KMS-11 (cell line): ENCODE measurements at regions not wholly inside any gene's neighbourhood (a gene's known extent, or its start where the extent isn't known, plus 50 kb on each side); places are given as distances from the start of the nearest gene placed in this dataset.

Experiments used
- H2AFZ ChIP-seq: fragments of 200-600 bp; sonication (generic); 2 replicates; pipeline ENCODE4 v1.6.1; 2016; ENCODE audit warnings: antibody characterized with exemption, mixed run types, low read depth
- H3K27ac ChIP-seq: fragments of 200-600 bp; sonication (generic); 2 replicates; pipeline ENCODE4 v1.6.1; 2016; ENCODE audit warnings: mild to moderate bottlenecking, mixed run types
- H3K27me3 ChIP-seq: fragments of 200-600 bp; sonication (generic); 2 replicates; pipeline ENCODE4 v1.6.1; 2017; ENCODE audit warnings: mild to moderate bottlenecking, low read depth, mixed run types, moderate library complexity; ENCODE audit not compliant: insufficient read depth
- H3K36me3 ChIP-seq: fragments of 200-600 bp; sonication (generic); 2 replicates; pipeline ENCODE4 v1.6.1; 2017; ENCODE audit warnings: mild to moderate bottlenecking, mixed run types; ENCODE audit not compliant: insufficient read depth
- H3K4me1 ChIP-seq: fragments of 200-600 bp; sonication (generic); 2 replicates; pipeline ENCODE4 v1.6.1; 2016; ENCODE audit warnings: mild to moderate bottlenecking, low read depth, mixed run types; ENCODE audit not compliant: poor library complexity, severe bottlenecking
- H3K4me2 ChIP-seq: fragments of 200-600 bp; sonication (generic); 2 replicates; pipeline ENCODE4 v1.7.0; 2016; ENCODE audit warnings: mild to moderate bottlenecking, mixed run types
- H3K4me3 ChIP-seq: fragments of 200-600 bp; sonication (generic); IDR thresholded peaks from 2 replicates; pipeline ENCODE4 v1.6.1; 2017; ENCODE audit warnings: low read depth, low read length, mixed read lengths; ENCODE audit not compliant: insufficient read depth
- H3K79me2 ChIP-seq: fragments of 200-600 bp; sonication (generic); 2 replicates; pipeline ENCODE4 v1.6.1; 2016; ENCODE audit warnings: low read depth, mixed run types; ENCODE audit not compliant: insufficient read depth
- H3K9ac ChIP-seq: fragments of 200-600 bp; sonication (generic); 2 replicates; pipeline ENCODE4 v1.6.1; 2016; ENCODE audit warnings: mild to moderate bottlenecking, mixed run types
- H4K20me1 ChIP-seq: fragments of 200-600 bp; sonication (generic); 2 replicates; pipeline ENCODE4 v1.6.1; 2016; ENCODE audit warnings: mild to moderate bottlenecking, mixed run types; ENCODE audit not compliant: insufficient read depth
- CTCF ChIP-seq: fragments of 200-600 bp; sonication (generic); conservative IDR thresholded peaks from 2 replicates; pipeline ENCODE4 v1.6.1; 2017; ENCODE audit warnings: low read depth, mild to moderate bottlenecking, antibody characterized with exemption, low read length, moderate library complexity, mixed read lengths

DNA sequence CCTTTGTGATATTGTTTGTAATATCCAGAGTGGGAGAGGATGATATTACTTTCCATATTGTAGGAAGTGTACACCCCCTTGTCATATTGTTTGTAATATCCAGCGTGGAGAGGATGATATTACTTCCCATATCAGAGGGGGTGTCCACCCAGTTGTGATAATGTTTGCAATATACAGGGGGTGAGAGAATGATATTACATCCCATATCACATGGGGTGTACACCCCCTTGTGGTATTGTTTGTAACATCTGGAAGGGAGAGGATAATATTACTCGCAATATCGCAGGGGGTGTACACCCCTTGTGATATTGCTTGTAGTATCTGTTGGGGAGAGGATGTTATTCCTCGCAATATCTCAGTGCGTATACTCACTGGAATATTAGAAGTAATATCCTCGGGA, 61.5 kb downstream of the PRSS23 start:
- H3K4me2 ChIP-seq, result no peak overlapping the region
- H3K36me3 ChIP-seq, result no peaks in the 10 kb centered on the region
- H3K27ac ChIP-seq, result no peak overlapping the region
- H3K27me3 ChIP-seq, result no peaks in the 10 kb centered on the region
- no peak overlapping the region for H3K9ac ChIP-seq
- TF ChIP-seq CTCF, result no peak; the same call in 1 of the 2 replicates
- H2AFZ ChIP-seq, result no peak overlapping the region
- H3K4me3 ChIP-seq, result no peak overlapping the region
- no peaks in the 10 kb centered on the region for H4K20me1 ChIP-seq
- no peaks in the 10 kb centered on the region for H3K4me1 ChIP-seq
- H3K79me2 ChIP-seq, result no peaks in the 10 kb centered on the region

GRCh38 chr11:86863476-86863875, 63.1 kb downstream of the PRSS23 start:
- H4K20me1 ChIP-seq, result no peaks in the 10 kb centered on the region
- no peak overlapping the region for H3K4me2 ChIP-seq
- H3K79me2 ChIP-seq, result no peaks in the 10 kb centered on the region
- H3K27me3 ChIP-seq, result no peaks in the 10 kb centered on the region
- no peak for TF ChIP-seq CTCF
- no peaks in the 10 kb centered on the region for H3K4me1 ChIP-seq
- H2AFZ ChIP-seq, result no peak overlapping the region
- no peak overlapping the region for H3K27ac ChIP-seq
- H3K9ac ChIP-seq, result no peak overlapping the region
- H3K36me3 ChIP-seq, result no peaks in the 10 kb centered on the region
- H3K4me3 ChIP-seq, result no peak overlapping the region

DNA sequence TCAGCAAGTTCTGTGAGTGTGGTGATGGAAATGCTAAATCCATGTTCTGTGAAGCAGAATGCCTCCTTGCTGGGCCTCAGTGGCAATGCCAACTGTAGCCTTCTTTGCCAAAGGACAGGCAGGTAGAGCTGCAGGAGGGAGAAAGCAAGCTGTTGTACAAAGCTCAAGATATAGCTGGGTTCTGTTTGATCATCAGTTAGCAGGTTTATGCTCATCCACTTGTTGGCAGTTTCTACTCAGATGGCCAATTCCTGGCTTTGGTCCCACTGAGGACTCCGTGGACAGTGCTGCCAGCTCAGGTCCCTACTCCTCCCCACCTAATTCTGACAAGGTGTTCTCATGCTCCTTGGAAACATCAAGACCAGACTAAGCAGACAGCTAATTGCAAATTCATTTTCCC, 65.1 kb downstream of the PRSS23 start:
- no peak overlapping the region for H3K4me3 ChIP-seq
- H3K27me3 ChIP-seq, result no peaks in the 10 kb centered on the region
- TF ChIP-seq CTCF, result no peak
- H3K9ac ChIP-seq, result no peak overlapping the region
- no peak overlapping the region for H2AFZ ChIP-seq
- no peak overlapping the region for H3K27ac ChIP-seq
- H3K79me2 ChIP-seq, result no peaks in the 10 kb centered on the region
- no peaks in the 10 kb centered on the region for H3K36me3 ChIP-seq
- no peak overlapping the region for H3K4me2 ChIP-seq
- no peaks in the 10 kb centered on the region for H4K20me1 ChIP-seq
- no peaks in the 10 kb centered on the region for H3K4me1 ChIP-seq

DNA sequence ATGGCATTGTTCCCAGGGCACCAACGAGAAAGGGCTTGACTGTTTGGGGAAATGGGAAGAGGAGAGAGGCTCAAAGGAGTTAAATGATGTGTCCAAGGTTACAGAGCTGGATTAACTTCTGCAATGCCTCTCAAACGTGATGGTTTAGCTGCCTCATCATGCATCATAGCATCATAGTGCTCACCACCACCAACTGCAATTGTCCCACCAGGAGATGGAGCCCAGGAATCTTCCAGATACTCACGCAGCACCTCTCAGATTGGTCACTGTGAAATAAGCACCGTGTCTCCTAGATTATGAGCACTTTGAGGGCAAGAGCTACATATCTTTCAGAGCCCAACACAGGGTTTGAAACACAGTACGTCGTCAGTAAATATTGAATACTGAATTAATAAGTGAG, 69.2 kb downstream of the PRSS23 start:
- Histone ChIP-seq H3K4me1 (no peaks in the 10 kb centered on the region), H3K9ac (no peak overlapping the region), H3K4me2 (no peak overlapping the region), H2AFZ (peak overlapping the region; percentile 21; the same call in 1 of the 2 replicates), H4K20me1 (no peaks in the 10 kb centered on the region), H3K36me3 (no peaks in the 10 kb centered on the region), H3K4me3 (no peak overlapping the region), H3K27ac (no peak overlapping the region), H3K27me3 (no peaks in the 10 kb centered on the region), H3K79me2 (no peaks in the 10 kb centered on the region)
- TF ChIP-seq CTCF, result no peak
